UCSD-AML1 (cell line): ENCODE measurements at regions not wholly inside any gene's neighbourhood (a gene's known extent, or its start where the extent isn't known, plus 50 kb on each side); places are given as distances from the start of the nearest gene placed in this dataset.
"Not testable (repeated sequence)": the region's sequence is repeated elsewhere in the genome, so short reads cannot be mapped to it uniquely, and the experiment has no call there.

Experiments
- DNase-seq: peaks from one replicate; lab custom pipeline; 2025; ENCODE audit not compliant: unreplicated experiment; lab: John Stamatoyannopoulos, UW

- DNase-seq: no peak
Measured at GRCh38 chr6:3900744-3901336, 51.7 kb downstream of the FAM50B start.

GRCh38 chr6:3902871-3903648, 53.9 kb downstream of the FAM50B start:
- peak; percentile 16 for DNase-seq

GRCh38 chr6:3904518-3904917, 55.3 kb downstream of the FAM50B start:
- no peak for DNase-seq

GRCh38 chr6:3905945-3906845, 57.0 kb downstream of the FAM50B start:
- no peak for DNase-seq

- DNase-seq: no peak
Measured at GRCh38 chr6:3906846-3907151, 57.6 kb downstream of the FAM50B start.

- no peak for DNase-seq
Measured at GRCh38 chr6:3908223-3908622, 59.0 kb downstream of the FAM50B start.

GRCh38 chr6:3908961-3909360, 59.8 kb downstream of the FAM50B start:
- DNase-seq: no peak

GRCh38 chr6:3910106-3910663, 61.0 kb downstream of the FAM50B start:
- DNase-seq: no peak

- no peak for DNase-seq
Measured at GRCh38 chr6:3911130-3911529, 62.0 kb downstream of the FAM50B start.

GRCh38 chr6:3911614-3912336, 62.6 kb downstream of the FAM50B start:
- DNase-seq: no peak

- no peak for DNase-seq
Measured at GRCh38 chr6:3912361-3913076, 63.3 kb downstream of the FAM50B start.

- DNase-seq: no peak
Measured at GRCh38 chr6:3913077-3913957, 64.1 kb downstream of the FAM50B start.

GRCh38 chr6:3913958-3914337, 64.8 kb downstream of the FAM50B start:
- DNase-seq: no peak

GRCh38 chr6:3915076-3915791, 66.1 kb downstream of the FAM50B start:
- no peak for DNase-seq

- no peak for DNase-seq
Measured at GRCh38 chr6:3916211-3916610, 67.0 kb downstream of the FAM50B start.

GRCh38 chr6:3916749-3917148, 67.6 kb downstream of the FAM50B start:
- not testable (repeated sequence) for DNase-seq

- DNase-seq: no peak
Measured at GRCh38 chr6:3918469-3918868, 69.3 kb downstream of the FAM50B start.

GRCh38 chr6:3919130-3919628, 70.0 kb downstream of the FAM50B start:
- no peak for DNase-seq

- no peak for DNase-seq
Measured at GRCh38 chr6:3919849-3920248, 70.7 kb downstream of the FAM50B start.
